EL (cell line): ENCODE measurements at regions not wholly inside any gene's neighbourhood (a gene's known extent, or its start where the extent isn't known, plus 50 kb on each side); places are given as distances from the start of the nearest gene placed in this dataset.
A peak's percentile ranks its signal among the peaks of the same experiment; 100 is the strongest.

ENCODE experiments used
- DNase-seq: peaks from one replicate; pipeline ENCODE4 v3.0.0-alpha.2; 2016

GRCh38 chr15:70269991-70270751 is 172.5 kb upstream of the TLE3 start:
- DNase-seq = no peak

DNA sequence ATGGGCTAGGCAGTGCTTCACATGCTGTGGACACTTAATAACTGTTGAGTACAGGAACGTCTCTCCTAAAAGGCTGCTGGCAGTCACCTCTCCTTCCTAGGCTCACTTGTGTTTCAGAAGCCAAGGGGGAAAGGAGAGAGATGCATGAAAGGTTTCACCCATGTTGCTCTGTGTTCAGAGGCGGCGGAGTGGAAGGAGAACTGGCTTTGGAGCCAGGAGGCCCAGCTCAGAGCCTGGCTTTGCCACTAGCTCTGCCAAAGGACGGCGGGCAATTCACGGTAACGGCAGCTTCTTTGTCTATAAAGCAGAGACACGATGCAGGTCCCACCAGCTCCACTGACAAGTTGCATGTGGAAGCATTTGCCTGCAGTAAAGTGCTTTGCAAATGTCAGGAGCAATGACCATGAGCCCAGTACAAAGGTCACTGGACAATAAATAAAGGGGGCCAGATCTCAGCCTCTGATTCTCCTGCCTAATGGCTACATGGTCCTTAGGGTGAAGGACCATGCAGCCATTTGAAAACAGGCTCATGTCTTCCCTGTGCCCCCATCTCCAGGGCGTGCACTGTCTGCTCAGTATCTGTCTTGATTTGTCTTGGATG is 171.7 kb upstream of the TLE3 start:
- no peak for DNase-seq

DNA sequence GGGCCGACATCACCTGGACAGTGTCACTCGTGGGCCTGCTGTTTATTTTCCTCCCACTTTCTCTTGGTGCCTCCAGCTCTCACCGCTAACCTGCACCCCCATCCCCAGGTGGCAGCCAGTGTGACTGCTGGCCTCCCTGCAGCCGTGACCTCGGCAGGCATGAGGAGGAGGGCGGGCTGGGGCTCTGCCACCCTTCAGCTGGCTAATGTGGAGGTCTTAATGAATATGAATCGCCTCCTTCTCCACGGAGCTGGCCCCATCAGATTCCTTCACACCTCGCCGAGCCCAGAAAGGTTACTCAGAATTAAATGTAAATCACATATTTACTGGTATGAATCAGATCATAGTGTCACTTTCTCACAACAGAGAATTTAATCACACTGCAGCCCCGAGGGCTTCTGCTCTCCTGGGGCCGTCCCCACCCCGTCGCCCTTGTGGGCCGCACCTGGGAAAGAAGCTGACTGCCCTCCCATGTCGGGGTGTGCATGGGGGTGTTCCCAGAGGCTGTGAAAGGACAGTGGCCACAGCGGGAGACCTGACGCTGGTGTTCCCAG is 171.1 kb upstream of the TLE3 start:
- no peak for DNase-seq

GRCh38 chr15:70267879-70268278 is 170.2 kb upstream of the TLE3 start:
- DNase-seq = peak; percentile 46

DNA sequence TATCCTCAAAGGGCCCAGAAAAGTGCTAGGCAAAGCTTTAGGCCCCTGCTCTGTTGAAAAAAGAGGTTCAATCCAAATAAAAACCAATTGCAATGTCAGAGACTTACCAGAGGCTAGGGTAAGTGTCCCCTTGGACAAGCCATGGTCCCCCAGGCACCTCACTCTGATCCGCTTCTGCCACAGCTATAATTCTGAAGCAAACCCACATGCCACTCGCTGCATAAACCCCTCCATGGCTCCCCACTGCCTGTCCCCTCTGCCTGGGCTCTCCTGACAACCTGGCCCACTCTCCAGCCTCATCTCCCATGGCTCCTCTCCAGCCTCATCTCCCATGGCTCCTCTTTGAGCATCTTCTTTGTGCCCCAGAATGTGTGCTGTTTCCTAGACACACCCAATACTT is 169.6 kb upstream of the TLE3 start:
- no peak for DNase-seq

DNA sequence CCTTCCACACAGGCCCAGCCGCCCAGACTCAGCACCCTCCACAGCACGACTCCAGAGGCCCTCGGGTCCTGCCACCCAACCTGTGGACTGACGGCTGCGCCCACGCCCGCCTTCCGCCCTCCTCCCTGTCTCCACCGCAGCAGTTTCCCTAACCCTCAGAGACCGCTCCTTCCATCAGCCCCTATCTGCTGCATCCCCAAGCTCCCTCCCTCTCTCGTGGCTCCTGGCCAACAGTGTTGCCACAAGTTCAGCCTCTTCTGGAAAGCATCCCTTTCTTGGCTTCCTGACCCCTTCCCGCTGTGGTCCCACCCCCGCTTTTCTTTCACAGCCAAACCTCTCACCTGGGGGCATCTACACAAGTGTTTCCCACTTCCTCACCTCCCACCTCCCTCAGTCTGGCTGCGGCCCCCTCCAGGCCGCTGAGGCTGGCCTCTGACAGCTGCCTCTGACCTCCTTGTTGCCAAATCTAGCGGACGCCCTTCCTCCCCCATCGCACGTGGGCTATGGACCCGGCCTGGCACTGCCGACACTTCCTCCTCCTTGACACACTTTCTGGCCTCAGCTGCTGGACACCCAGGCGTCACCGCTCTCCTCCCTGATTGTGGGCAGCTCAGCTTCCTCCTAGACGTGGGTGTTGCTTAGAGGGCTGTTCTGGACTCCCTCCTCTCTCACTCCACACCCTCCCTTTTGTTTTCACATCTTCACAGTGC is 168.8 kb upstream of the TLE3 start:
- no peak for DNase-seq

DNA sequence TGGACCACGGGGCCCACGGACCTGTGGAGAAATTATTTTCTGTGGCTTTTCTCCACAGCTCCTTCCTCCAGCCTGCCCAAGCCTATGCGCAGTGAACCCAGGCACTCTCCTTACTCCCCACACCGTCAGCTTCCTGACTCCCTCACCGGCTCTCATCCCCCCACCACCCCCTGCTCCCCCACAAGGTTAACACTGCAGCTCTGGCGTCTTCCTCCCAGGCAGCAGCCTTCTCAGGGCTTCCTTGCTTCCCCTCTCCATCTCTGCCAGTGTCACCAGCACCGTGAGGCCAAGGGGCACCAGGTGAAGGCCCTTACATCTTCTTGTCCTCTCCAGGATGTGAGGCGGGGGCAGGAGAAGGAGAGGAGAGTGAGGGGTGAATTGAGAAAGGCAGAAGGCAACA is 168.3 kb upstream of the TLE3 start:
- DNase-seq = no peak

GRCh38 chr15:70265466-70265978 is 167.8 kb upstream of the TLE3 start:
- DNase-seq = no peak

DNA sequence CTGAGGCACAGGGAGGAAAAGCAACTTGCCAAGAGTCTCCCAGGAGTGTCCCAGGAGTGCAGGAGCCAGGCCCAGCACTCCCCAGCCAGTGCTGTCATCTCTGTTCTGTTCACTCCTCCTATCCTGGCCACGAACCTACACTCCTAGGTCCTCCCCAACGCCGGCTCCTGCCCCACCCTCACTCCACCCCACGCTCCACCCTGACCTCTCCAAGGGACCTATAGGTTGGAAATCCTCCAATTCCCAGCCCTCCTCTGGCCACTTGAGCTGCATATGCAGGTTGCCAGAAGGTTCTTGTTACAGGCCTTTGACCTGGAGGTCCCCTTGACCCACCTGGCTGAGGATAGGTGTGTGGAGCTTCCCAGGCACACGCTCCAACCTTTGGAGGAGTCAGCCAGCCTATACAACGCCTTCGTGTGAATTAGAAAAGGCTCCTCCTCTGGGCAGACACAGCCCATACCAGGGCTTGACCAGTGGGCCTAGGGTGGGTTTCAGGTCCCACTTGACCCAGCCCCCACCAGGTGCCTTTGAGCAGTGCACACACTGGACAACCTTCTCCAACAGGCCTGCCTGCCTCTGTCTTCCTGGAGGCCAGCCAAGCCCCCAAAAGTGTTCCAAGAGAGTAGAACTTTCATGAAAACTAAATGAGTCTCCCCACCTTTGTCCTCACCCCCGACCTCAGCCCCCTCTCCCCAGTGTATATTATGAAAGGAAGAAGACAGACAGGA is 167.2 kb upstream of the TLE3 start:
- DNase-seq = no peak

DNA sequence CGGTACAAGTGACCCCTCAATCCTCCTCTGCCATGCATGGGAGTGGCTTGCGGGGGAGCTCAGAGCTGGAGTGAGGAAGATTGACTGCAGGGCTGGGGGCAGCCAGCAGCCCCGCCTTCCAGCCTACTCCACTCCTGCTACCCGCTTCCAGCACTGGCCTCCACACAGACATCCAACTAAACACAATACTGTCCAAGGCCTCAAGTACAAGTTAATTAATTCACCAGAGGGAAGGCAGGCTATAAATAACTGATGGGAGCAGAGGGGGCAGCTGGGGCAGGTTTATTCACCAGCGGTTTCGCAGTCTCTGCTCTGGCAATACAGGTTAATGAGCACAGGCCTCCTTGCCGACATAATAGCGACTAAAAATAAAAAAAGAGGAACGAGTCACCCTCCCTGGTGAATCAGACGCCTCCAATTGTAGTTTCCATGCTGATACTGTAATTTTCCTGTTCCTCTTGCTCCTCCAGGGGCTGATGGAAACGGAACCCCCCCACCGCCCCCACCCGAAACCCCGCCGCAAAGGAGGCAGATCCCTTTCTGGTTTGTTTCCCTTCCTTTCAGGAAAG is 166.4 kb upstream of the TLE3 start:
- no peak for DNase-seq

DNA sequence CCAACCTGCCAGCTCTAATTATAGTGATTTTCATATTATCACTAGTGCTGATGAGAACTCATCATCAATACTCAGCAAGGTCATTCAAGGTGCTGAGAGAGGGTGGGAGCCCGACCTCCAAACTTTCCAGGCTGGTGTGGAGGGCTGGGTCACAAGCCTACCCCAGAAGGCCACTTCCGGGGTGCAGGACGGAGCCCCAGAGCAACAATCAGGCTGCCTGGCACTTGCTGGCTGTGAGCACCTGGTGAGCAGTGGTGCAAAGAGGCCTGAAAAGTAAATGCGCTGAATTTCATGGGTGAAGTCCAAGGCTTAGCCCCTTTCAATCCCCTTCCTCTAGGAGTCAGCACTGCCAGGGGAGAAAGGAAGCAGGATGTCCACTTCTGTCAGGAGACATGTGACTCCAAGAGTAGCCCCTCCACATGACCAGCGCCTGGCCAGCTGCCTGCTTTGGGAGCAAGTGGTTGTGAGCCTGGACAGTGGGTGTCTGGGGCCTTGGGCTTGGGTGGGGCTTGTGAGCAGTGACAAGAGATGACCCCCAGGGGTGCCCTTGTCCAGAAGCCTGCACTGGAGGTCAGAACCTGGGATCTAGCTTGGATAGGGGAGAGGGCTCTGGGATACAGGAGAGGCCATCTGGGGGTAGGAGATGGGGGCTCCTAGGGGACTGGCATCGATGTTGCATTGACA is 165.0 kb upstream of the TLE3 start:
- no peak for DNase-seq

- no peak for DNase-seq
Measured at GRCh38 chr15:70262171-70262570, 164.5 kb upstream of the TLE3 start.

DNA sequence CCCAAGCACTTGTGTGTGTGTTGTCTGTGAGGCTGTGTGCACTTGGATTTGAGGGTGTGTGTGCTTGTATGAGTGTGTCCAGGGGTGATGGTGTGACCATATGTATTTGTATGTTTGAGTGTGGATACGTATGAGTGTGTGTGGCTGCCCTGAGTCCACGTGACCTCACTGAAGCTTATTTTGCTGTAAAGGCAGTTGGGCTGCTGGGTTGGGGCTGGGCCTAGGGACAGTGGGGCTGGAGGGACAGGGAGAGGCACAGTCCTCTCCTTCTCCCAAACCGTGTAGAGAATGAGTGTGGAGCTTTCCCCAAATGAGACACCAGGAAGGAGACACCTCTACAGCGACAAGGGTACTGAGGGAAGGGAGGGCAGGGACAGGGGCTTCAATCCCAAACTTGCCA is 163.4 kb upstream of the TLE3 start:
- no peak for DNase-seq

DNA sequence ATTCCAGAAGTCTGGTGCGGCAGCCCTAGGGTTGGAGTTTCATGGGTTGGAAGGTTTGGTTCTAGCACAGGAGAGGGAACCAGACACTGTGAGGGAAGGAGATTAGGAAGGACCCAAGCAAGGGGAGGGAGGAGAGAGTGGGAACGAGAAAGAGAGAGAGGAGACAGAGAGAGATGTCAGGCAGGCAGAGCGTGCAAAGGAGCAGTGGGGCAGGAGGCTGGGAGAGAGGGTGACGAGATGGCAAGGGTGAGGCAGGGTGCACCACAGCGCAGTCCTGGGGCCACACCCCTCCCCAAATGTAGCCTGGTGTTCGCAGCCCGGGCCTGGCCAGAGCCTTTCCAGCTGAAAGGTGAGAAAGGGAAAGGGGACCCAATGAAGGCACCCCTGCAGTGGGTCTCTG is 162.9 kb upstream of the TLE3 start:
- DNase-seq = no peak

DNA sequence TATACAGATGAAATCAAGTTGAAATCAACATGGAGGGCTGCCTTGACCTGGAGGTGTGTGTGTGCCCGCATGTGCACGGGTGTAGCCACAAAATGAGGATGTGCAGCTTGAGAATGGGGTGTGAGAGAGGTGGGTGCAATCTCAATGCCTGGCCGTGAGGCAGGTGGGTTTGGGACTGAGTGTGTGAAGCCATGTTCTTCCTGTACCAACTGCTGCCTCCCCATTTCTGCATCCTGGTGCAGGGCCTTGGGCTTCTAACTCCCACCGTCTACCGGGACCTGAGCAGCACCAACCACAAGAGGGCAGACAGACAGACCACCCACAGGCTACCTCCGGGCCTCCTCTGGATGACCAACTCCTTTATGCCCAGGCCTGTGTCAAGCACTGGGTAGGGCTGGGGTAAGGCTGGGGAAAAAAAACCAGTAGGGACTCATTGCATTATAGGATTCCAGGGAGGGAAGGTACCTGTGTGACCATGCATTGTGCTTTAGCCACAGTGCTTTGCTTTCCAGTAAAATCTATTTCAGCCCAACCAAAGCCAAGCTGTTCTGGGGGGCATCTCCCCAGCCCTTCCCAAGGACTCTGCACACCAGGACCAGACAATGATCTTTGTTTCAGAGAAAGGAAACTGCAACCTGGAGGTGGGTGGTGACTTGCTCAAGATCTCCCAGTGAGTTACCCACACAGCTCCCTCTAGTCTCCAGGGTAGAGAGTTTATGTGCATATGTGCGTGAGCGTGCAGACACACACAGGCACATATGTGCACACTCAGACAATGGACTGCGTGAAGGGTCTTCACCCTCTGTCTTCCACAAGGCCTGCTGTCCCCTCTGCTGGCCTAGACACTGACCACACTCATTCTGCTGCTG is 162.2 kb upstream of the TLE3 start:
- no peak for DNase-seq

DNA sequence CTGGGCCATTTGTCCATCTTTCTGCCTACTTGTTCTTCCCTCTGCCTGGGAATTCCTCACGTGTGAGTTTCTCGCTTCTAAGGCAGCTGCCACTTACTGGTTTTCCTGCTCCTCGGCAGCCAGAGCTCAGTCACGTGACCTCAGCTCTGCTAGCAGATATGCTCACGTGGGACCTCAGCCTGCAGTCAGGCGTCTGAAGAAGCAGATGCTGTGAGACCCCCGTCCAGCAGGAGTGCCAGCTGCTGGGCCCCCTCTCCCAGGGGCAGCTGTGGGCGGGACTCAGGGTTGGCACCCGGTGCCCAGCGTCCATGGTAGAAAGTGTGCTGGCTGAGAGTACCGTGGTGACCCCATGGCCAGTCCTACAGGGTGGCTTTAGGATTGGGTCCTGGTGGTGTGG is 161.3 kb upstream of the TLE3 start:
- peak; percentile 56 for DNase-seq

- peak; percentile 16 for DNase-seq
Measured at GRCh38 chr15:70258369-70259027, 160.8 kb upstream of the TLE3 start.

DNA sequence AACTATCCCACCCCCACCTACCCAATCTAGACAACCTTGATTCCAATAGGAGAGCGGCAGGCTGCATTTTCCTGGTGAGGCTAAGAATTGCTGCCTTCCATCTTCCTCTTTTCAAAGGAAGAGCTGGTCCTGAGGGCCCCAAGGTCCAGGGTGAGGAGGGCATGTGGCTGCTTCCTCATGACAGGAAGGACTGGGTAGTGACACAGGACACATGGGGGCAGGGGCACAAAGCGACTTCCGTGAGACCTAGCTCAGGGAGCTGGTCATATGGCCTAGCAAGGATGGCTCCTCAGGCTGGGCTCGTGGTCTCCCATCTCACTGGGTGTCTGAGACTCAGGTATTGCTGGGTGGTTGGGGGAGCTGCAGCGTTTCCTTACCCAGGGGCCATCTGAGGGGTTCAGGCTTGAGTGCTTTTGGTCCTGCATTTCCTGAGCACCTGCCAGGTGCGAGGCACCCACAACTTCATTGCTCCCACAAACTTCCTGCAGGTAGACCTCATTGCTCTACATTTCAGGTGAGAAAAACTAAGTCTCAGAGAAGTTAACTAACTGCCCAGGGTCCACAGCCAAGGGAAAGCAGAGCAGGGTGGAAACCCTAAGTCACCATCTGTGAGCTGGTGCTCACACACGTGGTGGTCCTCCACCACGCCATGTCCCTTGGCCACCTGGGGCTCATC is 160.0 kb upstream of the TLE3 start:
- no peak for DNase-seq

DNA sequence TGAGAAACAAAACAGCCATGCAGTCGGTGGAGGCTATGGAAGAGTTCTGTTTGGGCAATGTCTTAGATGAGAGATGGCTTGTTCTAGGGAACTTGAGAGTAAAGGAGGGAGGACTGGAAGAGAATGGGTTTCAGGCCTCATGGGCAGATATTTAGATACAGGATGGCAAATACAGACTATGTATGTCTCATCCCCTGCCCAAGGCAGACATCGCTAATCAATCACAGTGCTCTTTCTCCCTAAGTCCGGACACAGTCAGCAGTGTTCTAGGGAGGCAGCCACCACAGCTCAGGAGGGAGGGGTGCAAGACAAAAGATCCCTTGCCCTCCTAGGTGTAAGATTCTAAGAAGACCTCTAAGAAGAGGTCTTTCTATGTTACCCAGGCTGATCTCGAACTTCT is 159.3 kb upstream of the TLE3 start:
- DNase-seq = no peak

DNA sequence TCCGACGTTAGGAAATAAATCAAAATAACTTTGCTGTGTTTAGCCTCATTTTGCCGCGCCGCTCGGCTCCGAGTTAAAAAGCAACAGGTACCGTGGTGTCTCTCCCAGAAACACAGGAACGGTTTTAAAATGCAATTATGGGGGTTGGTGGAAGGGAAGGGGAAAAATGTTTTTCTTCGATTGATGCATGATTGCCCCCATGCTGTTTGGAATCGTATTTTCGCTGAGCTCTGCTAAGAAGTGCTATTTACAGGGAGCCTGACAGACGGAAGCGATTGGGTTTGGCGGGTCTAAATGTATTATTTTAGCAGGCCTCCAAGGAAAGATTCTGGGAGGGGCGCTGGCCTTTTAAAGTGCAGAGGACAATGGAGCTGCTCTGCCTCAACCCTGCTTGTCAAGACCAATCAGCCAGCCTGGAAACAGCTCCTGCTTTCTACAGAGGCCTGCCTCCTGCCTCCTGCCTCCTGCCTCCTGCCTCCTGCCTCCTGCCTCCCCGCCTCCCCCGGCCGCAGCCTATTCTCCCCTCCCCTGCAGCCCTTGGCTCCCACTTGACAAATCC is 156.7 kb upstream of the TLE3 start:
- no peak for DNase-seq
